ENCODE measurements at regions not wholly inside any gene's neighbourhood (a gene's known extent, or its start where the extent isn't known, plus 50 kb on each side); places are given as distances from the start of the nearest gene placed in this dataset.

DNA sequence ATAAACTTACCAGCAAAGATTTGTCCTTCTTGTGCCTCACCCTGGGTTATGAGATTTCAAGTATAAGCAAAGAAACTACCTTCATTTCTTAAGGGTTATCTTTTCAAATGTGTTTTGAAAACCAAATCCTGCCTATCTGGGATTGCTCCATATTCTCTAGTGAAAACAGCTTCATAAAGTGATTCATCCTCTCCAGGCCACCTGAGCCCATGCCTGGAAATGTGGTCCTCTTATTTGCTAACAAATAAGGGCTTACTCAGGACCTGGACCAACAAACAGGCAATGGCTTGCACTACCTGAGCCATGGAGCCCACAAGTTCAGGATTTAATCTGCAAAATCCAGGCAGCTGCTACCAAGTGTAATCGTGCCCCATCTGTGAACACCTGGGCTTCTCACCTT, 234.4 kb upstream of the RBBP8 start:
- TF ChIP-seq POLR2A (IDR thresholded peaks at IDR 0.05; ENCODE audit: borderline replicate concordance, extremely low read depth, insufficient read depth, insufficient read length): no peak
- TF ChIP-seq, protein P1, sequence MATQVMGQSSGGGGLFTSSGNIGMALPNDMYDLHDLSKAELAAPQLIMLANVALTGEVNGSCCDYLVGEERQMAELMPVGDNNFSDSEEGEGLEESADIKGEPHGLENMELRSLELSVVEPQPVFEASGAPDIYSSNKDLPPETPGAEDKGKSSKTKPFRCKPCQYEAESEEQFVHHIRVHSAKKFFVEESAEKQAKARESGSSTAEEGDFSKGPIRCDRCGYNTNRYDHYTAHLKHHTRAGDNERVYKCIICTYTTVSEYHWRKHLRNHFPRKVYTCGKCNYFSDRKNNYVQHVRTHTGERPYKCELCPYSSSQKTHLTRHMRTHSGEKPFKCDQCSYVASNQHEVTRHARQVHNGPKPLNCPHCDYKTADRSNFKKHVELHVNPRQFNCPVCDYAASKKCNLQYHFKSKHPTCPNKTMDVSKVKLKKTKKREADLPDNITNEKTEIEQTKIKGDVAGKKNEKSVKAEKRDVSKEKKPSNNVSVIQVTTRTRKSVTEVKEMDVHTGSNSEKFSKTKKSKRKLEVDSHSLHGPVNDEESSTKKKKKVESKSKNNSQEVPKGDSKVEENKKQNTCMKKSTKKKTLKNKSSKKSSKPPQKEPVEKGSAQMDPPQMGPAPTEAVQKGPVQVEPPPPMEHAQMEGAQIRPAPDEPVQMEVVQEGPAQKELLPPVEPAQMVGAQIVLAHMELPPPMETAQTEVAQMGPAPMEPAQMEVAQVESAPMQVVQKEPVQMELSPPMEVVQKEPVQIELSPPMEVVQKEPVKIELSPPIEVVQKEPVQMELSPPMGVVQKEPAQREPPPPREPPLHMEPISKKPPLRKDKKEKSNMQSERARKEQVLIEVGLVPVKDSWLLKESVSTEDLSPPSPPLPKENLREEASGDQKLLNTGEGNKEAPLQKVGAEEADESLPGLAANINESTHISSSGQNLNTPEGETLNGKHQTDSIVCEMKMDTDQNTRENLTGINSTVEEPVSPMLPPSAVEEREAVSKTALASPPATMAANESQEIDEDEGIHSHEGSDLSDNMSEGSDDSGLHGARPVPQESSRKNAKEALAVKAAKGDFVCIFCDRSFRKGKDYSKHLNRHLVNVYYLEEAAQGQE (IDR thresholded peaks at IDR 0.05; ENCODE audit: low read depth): no peak
- TF ChIP-seq FOSL1 (IDR thresholded peaks at IDR 0.05; ENCODE audit: low read depth): no peak
- no peak for TF ChIP-seq YY1 (IDR thresholded peaks at IDR 0.05; ENCODE audit: extremely low read depth, insufficient replicate concordance, low read depth, low read length)
- TF ChIP-seq, protein P2, sequence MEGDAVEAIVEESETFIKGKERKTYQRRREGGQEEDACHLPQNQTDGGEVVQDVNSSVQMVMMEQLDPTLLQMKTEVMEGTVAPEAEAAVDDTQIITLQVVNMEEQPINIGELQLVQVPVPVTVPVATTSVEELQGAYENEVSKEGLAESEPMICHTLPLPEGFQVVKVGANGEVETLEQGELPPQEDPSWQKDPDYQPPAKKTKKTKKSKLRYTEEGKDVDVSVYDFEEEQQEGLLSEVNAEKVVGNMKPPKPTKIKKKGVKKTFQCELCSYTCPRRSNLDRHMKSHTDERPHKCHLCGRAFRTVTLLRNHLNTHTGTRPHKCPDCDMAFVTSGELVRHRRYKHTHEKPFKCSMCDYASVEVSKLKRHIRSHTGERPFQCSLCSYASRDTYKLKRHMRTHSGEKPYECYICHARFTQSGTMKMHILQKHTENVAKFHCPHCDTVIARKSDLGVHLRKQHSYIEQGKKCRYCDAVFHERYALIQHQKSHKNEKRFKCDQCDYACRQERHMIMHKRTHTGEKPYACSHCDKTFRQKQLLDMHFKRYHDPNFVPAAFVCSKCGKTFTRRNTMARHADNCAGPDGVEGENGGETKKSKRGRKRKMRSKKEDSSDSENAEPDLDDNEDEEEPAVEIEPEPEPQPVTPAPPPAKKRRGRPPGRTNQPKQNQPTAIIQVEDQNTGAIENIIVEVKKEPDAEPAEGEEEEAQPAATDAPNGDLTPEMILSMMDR (IDR thresholded peaks at IDR 0.05 in 2 of 3, conservative IDR thresholded peaks at IDR 0.05 in 1 of 3; ENCODE audit: borderline replicate concordance in 1 of 3, insufficient read depth in 1 of 3, low read depth in 2 of 3, low read length in 2 of 3): no peak
- no peak for TF ChIP-seq SRF (IDR thresholded peaks at IDR 0.05; ENCODE audit: low read depth)
- no peak for TF ChIP-seq ZNF274 (IDR thresholded peaks at IDR 0.05; ENCODE audit: low read depth, low read length)
- TF ChIP-seq ELF1 (IDR thresholded peaks at IDR 0.05; ENCODE audit: borderline replicate concordance, low read depth): no peak

Measured in HCT116 (cell line).